HG03354 (cell line): ENCODE measurements at regions not wholly inside any gene's neighbourhood (a gene's known extent, or its start where the extent isn't known, plus 50 kb on each side); places are given as distances from the start of the nearest gene placed in this dataset.
A peak's percentile ranks its signal among the peaks of the same experiment; 100 is the strongest.

Experiments
- ATAC-seq: cut with Tn5 transposase; IDR thresholded peaks from one replicate; pipeline ENCODE4 v1.9.1; 2021; ENCODE audit warnings: mild to moderate bottlenecking; ENCODE audit not compliant: unreplicated experiment, poor library complexity, severe bottlenecking

DNA sequence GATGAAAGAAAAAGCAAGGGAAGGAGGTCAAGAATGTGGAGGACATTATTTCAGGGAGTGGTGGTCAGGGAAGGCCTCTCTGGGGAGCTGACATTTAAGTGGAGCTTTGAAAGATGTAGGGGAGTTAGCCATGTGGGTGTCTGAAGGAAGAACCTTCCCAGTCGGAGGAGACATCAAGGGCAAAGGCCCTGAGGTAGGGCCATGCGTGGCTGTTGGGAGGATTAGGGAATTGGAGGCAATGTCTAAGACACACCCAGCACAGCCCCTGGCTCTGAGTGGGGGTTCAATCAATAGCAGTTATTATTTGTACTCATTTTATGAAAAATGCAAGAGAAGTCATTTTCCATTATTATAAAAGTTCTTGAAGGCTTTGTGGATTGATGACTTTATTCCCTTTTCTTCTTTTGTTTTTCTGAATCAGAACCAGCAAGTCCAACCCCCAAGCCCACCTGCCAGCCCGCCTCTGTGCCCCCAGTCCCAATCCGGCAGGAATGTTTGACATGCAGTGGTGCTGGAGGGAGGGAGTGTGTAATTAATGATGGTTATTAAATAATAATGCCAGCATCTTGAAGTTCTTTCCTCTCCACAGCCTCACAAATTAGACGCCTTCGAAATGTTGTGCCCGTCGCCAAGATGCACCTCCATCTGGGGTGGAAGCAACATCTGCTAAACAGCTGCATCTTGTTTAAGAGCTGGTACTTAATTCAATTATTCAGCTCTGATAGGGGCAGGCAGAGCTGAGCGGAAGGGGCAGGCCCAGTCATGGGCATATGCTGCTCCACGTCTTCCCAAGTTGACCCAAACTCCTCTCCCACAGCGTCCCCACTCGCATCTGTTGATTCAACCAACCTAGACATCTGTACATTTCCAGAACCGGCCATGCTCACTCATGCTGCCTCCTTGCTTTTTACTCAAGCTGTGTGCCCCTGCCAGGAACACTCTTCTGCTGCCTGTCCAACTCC, 81.3 kb upstream of the SIRPA start:
- ATAC-seq = no peak

DNA sequence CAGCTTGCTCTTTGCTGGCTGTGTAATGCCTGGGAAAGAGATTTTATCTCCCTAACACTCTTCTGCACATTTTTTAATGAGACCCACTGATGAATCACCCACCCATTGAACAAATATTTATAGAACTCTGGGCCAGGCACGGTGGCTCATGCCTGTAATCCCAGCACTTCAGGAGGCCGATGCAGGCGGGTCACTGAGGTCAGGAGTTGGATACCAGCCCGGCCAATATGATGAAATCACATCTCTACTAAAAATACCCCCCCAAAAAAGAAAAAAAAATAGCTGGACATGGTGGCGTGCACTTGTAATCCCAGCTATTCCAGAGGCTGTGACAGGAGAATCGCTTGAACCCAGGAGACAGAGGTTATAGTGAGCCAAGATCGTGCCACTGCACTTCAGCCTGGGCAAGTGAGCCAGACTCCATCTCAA, 82.1 kb upstream of the SIRPA start:
- no peak for ATAC-seq

- ATAC-seq = no peak
These were observed 83.3 kb upstream of the SIRPA start for GRCh38 chr20:1811621-1812498.

- ATAC-seq = no peak
These were observed 84.1 kb upstream of the SIRPA start for GRCh38 chr20:1810926-1811620.

DNA sequence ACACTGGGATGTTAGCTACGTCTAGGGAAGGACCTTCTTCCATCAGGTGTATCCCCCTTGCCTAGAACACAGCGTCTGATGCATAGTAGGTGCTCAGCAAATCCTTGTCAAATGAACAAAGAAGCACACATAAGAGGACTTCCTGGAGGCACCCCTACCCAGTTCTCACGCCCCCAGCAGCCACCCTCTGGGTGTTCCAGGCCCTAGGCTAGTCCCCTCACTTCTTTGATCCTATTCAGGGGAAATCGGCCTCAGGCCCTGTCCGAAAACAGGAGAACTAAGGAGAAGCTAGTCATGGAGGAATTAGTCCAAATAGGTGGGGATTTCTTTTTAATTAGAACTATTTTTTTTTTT, 84.7 kb upstream of the SIRPA start:
- no peak for ATAC-seq

DNA sequence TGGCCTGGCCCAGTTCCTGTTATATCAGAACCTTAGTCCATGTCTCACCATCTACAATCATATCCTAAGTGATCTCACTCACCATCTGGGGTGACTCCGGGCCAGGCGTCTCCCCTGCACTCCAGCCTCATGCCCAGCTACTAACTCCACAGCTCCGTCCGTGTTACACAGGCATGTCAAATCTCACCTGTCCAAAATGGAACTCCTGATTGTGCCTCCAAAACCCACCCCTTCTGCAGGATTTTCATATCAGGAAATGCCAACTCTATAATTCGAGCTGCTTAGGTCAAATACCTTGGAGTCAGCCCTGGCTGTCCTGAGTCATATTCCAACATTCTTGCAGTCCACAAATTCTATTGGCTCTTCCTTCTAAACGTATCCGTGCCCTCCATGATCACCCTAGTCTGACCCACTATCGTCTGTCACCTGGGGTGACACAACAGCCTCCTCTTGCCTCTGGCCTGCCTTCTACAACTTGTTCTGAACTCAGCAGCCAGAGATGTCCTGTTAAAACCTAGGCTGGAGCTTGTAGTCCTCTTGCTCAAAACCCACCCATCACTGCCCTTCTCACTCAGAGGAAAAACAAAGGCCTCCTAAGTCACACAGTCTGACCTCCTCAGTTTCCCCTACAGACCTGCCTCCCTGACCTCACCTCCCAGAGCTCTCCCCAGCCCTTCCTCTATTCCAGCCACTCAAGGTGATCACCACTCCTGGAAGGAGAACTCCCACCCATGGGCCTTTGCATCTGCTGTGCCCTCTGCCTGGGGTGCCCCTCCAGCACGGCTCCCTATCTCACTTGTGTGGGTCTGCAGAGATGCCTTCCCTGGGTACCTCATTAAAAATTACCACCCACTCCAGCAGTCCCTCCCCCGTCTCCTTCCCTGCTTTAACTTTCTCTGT, 85.3 kb upstream of the SIRPA start:
- no peak for ATAC-seq

GRCh38 chr20:1809131-1809572, 86.1 kb upstream of the SIRPA start:
- ATAC-seq = no peak

- ATAC-seq = no peak
These were observed 87.1 kb upstream of the SIRPA start for GRCh38 chr20:1808101-1808500.

GRCh38 chr20:1807394-1807793, 87.8 kb upstream of the SIRPA start:
- no peak for ATAC-seq

GRCh38 chr20:1806456-1806855, 88.8 kb upstream of the SIRPA start:
- no peak for ATAC-seq

GRCh38 chr20:1805816-1806215, 89.4 kb upstream of the SIRPA start:
- no peak for ATAC-seq

DNA sequence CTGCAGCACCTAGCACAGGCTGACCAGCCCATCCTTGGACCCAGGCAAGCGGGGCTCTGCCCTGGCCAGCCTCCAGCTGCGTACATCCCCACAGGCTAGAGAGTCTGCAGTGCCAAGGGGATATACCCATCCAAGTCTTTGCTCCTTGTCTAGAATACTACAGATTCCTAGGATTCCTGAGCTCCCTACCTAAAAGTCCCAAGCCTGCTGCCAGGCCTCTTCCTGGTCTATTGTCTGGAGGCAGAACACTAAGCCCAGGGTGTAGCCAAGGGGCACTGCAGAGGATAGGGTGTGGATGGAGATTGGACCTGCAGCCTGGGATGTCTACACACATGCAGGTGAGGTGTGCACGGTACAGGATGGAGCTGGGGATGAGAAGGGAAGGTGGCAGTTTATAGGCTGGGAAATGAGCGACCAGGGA, 90.0 kb upstream of the SIRPA start:
- ATAC-seq = no peak

DNA sequence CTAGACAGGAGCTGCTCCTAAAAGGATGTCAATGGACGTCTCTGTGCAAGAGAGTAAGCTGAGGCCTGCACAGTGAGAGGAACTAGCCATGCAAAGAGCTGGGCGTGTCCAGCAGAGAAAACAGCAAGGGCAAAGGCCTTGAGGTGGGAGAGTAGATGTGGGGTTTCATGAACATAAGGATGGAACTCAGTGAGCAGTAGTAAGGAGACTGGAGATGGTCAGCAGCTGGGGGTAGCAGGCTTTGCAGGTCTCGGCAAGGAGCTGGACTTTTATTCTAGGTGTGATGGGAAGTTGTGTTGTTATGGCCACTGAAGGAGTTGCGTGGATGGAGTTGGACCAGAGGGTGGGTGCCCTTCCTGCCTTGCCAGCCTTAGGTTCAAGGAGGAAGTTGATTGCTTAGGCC, 90.7 kb upstream of the SIRPA start:
- ATAC-seq = no peak

DNA sequence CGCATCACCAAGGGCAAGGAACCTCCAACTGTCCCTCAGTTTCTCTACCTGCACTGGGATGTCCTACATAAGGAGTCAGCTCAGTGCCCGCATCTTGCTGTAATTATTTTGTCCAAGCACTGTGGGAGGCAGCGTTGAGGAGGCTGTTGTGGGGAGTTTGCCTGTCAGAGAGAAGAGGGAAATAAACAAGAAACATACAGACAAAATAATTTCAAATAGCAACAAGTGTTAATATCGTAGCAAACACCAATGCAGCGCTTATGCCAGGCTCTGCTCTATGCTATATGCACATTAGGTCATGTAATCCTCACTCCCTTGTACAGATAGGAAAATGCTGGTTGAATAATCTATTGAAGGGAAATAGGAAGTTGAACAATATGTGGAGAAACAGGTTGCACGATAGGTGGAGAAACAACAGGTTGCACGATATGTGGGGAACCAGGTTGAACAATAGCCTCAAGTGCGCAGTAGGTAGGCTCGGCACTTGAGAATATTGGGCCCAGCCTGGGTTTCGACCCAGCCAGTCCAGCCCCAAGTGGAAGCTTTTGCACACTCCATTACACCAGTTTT, 91.2 kb upstream of the SIRPA start:
- no peak for ATAC-seq

DNA sequence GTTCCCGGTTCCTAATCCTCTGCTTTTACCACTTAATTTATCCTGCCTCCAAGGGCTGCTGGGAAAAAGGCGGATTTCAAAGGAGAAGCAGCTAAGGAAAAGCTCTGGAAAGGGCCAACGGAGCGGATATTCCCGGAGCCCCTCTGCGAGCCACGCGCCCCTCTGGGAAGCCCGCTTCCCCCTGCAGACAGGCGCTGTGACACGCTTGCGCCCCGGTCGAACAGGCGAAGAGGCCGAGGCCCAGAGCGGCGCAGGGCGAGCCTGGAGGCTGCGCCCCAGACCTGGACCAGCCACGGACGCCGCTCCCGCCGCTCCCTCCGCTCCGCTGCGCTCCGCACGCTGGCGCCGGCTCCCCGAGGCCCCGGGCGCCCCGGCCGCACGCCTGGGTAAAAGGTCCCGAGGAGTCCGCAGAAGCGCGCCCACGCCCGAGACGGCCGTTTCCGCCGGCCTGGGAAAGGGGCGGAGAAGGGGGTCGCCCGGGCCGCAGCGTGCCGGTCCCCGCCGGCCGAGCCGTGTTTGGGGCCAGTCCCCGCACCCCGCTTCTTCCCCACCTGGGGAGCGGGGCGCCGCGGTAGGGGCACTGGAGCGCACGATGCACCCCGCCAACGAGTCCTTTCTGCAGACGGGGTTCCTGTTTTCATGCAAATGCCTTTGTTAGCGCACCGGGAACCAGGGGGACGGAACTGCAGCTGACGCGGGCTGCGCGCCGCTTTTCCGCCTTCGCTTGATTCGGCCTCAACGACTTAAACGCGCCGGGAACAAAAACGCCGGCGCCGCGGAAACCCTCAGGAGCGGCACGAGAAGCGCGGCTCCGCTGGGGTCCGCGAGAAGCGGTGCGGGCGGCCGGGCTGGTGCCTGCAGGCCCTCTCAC, 91.9 kb upstream of the SIRPA start:
- no peak for ATAC-seq

- ATAC-seq = peak; percentile 60
These were observed 92.7 kb upstream of the SIRPA start for GRCh38 chr20:1802385-1803060.

DNA sequence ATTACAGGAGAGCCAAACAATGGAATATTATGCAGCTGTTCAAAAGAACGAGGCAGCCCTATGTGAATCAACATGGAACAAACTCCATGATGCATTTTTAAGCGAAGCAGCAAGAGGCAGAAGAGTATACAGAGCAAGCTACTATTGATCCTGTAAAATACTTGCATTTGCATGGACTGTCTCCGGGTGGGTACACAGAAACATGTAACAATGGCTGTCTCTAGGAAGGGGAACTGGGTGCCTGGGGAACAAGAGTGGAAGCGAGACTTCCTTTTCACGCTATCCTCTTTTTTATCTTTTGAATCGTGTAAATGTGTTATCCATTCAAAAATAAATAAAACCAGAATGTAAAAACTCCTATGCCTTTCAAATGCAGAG, 93.3 kb upstream of the SIRPA start:
- ATAC-seq = no peak
